NAMALWA (cell line): ENCODE measurements at regions not wholly inside any gene's neighbourhood (a gene's known extent, or its start where the extent isn't known, plus 50 kb on each side); places are given as distances from the start of the nearest gene placed in this dataset.
"Not testable (repeated sequence)": the region's sequence is repeated elsewhere in the genome, so short reads cannot be mapped to it uniquely, and the experiment has no call there.

Experiments
- DNase-seq: peaks from one replicate; pipeline ENCODE4 v3.0.0-alpha.2; 2015; ENCODE audit warnings: low spot score

- DNase-seq, result no peak
Observed at GRCh38 chr7:16369855-16370254, 51.5 kb downstream of the CRPPA start.

DNA sequence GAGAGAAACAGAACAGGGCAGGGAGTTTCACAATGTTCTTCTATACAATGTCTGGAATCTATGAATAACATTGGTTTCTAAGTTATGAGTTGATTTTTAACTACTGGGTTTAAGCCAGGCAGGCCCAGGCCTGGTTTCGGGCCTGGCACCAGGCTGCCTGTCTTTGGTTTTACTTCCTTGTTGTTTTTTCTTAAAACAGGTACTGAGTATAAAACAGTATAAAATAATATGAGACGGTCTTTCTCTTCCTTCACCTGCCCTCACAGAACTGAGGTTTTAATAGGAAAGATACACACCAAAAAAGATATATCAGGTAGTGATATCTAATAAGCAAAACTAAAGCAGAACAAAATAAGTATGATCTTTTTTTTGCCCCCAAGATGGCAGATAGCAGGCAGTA, 52.0 kb downstream of the CRPPA start:
- not testable (repeated sequence) for DNase-seq

DNA sequence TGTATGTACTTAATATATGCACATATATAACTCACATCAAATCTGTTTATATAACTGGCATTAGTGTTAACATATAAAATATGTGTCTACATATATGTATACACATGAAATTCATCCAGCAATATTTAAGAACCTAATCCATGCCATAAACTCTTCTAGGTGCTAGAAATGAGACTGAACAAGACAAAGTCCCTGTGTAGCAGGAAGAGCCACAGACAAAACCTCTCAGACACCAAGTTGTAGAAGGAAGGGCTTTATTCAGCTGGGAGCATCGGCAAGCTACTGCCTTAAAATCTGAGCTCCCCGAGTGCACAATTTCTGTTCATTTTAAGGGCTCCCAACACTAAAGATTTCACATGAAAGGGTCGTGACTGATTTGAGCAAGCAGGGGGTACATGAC, 52.5 kb downstream of the CRPPA start:
- no peak for DNase-seq

- no peak for DNase-seq
Observed at GRCh38 chr7:16367115-16367514, 54.2 kb downstream of the CRPPA start.

GRCh38 chr7:16365952-16366351, 55.4 kb downstream of the CRPPA start:
- no peak for DNase-seq

DNA sequence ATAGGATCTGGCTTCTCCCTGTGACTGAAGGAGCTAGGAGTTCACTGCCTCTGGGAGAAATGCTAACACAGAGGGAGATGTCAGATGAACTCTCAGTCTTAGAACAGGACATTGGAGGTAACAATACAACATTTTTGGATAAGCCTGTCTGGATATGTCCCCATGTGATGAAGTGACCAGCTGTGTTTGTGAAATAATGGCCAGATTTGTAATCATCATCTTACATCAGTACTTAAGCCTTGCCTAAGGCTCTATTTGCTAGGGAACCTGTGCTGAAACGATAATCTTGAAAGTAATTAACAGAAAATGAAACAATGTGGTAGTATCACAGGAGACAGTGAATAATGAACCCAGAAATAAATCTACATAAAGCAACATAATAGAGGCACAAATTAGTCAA, 56.2 kb downstream of the CRPPA start:
- no peak for DNase-seq

DNA sequence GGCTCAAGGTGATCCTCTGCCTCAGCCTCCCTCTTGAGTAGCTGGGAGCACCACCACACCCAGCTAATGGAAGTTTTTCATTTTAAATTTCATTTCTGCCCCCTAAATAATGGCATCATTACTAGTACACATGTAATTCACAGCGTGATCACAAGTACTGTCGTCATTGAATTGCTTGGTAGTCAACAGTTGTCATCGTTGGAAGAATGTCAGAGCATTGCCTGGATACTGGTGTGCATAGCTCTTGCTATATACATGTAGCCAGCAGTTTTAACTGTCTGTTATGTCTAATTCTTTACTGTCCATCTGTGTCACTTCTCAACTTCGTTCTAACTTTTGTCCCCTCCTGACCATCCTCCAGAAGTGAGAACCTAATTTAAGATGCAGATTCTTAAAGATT, 62.1 kb downstream of the CRPPA start:
- DNase-seq, result no peak

DNA sequence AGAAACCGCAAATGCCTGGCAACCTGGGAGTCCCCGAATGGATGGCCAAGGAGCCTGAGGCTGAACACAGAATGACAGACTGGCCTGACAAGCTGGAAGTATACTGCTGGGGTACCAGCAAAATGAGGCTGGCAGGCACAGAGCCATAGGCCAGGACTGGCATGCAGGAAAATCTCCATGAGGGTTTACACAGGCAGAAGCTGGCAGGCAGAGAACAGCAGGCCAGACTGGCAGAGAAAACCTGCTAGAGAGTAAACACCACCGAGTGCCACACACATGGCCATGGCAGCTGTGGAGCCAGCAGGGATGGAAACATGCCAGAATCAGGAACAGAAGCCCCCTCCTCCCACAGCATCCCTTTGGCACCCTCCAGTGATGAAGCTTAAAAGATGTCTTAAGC, 63.4 kb downstream of the CRPPA start:
- DNase-seq, result no peak

GRCh38 chr7:16357474-16357873, 63.9 kb downstream of the CRPPA start:
- DNase-seq, result no peak

DNA sequence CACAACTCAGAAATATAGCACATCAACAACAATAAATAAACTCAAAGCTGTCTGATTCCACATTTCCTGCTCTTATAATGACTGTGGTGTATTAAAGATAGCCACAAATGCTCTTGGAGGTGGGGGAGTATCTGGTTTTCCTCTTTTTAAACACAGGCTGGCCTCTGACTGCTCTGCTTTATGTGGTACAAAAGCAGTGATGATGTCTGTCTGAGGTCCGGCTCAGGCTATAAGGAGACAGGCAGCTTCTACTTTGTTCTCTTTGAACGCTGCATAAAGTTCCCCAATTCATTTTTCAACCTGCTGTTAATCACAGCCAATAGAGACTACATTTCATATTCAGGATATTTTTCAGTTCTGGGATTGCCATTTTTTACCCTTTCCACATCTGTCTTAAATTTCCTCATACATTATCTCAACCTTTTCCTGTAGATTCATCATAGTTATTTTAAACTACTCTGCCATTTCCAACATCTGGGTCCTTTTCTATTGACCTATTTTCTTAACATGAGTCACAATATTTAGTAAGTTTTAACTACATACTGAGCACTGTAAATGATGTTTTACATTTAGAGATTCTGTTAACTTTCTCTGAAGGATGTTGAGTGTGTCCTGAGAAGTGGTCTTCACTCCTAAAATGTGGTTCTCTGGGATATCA, 64.9 kb downstream of the CRPPA start:
- DNase-seq, result no peak

DNA sequence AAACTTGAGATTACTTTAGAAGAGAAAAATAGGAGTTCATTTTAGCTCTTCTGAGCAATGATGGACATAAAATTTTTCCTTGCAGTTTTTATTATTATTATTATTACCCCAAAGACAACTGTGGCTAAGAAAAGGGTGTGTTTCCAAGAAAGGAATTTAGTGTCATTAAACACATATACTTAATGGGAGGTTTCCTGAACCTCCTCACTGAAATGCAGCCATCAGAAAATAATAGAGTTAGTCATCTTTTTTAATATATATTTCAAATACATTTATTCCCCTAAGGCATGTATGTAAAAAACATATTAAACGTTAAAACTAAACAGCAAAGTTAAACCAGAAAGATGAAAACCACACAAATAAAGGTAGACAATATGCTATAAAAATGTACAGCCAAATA, 66.8 kb downstream of the CRPPA start:
- DNase-seq, result no peak

- no peak for DNase-seq
Observed at GRCh38 chr7:16353226-16353625, 68.1 kb downstream of the CRPPA start.

DNA sequence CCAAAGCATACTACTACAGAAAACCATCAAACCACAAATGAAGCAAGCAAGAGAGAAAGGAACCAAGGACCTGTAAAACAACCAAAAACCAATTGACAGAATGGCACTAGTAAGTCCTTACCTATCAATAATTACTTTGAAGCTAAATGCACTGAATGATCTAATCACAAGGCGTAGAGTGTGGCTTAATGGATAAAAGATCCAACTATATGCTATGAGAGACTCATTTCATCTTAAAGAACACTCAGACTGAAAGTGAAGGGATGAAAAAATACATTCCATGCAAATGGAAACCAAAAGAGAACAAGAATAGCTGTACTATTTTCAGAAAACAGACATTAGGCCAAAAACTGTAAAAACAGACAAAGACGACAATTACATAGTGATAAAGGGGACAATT, 70.7 kb downstream of the CRPPA start:
- DNase-seq, result no peak

DNA sequence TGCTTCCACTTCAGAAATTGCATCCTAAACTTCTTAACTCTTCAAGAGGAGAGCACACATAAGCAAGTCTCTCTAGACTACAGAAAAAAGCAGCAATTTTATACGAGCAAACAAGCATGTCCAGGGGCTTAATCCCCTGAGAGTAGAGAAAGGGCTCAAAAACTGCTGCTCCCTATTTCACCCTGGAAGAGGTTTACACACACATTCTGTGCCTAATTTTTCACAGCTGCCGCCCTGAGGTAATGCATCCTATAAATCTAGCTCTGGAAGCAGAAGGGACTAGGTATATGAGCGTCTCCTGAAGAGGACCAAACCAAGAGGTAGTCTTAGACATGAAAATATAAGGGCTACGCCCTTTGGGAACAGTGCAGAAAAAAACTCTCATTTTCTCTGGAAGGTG, 73.1 kb downstream of the CRPPA start:
- no peak for DNase-seq

DNA sequence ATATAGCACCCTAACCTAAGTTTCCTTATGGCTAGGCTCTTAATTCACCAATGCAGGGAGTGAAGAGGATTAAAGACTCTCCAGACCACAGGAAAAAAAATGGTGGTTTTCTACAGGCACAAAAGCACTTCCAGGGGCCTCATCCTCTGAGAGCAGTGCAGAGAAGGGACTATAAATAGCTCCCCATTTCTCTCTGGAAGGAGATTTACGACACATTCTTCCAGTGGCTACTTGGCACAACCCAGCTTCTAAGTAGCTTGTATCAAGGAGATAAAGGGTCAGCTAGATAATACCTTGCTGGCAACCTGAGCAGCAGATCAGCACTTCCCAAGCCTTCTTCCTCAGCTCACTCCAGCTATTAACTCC, 73.5 kb downstream of the CRPPA start:
- no peak for DNase-seq

GRCh38 chr7:16347066-16347826, 74.1 kb downstream of the CRPPA start:
- DNase-seq, result no peak

- no peak for DNase-seq
Observed at GRCh38 chr7:16345979-16346958, 75.1 kb downstream of the CRPPA start.

DNA sequence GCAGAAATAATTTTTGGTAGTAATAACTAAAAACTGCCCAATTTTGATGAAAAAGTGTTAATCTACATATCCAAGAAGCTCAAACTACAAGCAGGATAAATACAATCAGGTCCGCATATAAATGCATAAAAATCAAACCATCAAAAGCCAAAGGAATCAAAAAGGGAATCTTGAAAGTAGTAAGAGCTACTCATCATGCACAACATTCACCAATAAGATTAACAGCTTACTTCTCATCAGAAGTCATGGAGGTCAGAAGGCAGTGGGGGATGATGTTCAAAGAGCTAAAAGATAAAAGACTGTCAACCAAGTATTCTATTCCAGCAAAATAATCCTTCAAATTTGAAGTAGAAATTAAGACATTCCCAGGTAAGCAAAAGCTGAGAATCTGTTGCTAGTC, 76.4 kb downstream of the CRPPA start:
- no peak for DNase-seq

- no peak for DNase-seq
Observed at GRCh38 chr7:16343612-16344011, 77.7 kb downstream of the CRPPA start.

DNA sequence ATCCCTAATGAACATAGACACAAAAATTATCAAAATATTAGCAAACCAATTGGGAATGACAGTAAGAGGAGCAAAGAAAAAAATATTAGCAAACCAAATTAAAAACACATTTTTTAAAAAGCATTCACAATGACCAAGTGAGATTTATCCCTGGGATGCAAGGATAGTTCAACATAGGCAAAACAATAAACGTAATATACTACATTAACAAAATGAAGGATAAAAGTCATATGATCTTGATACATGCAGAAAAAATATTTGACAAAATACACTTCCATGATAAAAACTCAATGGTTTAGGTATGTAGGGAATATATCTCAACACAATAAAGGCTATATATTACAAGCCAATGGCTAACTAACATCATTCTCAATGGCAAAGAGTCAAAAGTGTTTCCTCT, 83.3 kb downstream of the CRPPA start:
- no peak for DNase-seq

DNA sequence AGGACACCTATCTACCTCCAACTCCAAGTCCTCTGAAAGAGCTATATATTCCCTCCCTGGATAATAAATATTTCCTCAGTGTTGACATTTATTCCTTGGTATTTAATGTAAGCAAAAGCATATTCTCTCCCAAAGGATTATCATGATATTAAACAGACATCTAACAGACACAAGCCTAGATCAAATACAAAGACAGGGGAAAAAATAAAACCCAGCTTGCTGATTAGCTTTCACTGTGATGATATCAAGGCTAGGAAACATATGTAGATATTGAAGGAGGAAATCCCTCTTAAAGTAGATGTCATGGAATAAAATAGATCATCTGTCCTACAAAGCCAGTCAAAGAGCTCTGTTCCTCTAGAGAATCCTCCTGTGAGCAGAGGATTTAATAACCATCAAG, 95.2 kb downstream of the CRPPA start:
- no peak for DNase-seq

DNA sequence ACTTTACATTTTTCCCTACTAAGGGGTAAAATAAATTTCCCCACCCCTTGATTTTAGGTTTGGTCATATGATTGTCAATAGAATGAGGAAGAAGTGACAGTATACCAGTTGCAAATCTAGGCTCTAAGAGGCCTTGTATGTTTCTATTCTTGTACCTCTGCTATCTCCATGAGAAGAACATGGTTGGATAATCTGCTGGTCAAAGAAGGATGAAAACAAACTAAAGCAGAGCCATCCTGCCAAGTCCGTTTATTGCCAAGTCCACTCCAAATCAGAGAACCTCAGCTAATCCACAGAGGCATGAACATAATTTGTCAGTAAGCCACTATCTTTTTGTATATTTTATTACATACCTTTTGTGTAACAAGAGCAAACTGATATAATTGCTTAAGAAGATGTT, 98.0 kb downstream of the CRPPA start:
- no peak for DNase-seq

GRCh38 chr7:16320099-16320660, 101.2 kb downstream of the CRPPA start:
- DNase-seq, result no peak
